A673 (cell line): ENCODE measurements at regions not wholly inside any gene's neighbourhood (a gene's known extent, or its start where the extent isn't known, plus 50 kb on each side); places are given as distances from the start of the nearest gene placed in this dataset.

Experiments used
- EZH2 ChIP-seq: fragments of 200-600 bp; sonication (generic); IDR thresholded peaks from 2 replicates; pipeline ENCODE4 v1.6.1; 2017; ENCODE audit warnings: borderline replicate concordance, low read depth, mild to moderate bottlenecking, mixed read lengths, antibody characterized with exemption, low read length; ENCODE audit not compliant: poor library complexity, severe bottlenecking
- TF ChIP-seq, protein P1 (sequence below): fragments of 300-800, 200-600 bp; sonication (generic); conservative IDR thresholded peaks from 2 replicates; pipeline ENCODE4 v1.5.1; 2017; ENCODE audit warnings: low read depth, mild to moderate bottlenecking, antibody characterized with exemption, low read length, moderate library complexity, mixed read lengths

DNA sequence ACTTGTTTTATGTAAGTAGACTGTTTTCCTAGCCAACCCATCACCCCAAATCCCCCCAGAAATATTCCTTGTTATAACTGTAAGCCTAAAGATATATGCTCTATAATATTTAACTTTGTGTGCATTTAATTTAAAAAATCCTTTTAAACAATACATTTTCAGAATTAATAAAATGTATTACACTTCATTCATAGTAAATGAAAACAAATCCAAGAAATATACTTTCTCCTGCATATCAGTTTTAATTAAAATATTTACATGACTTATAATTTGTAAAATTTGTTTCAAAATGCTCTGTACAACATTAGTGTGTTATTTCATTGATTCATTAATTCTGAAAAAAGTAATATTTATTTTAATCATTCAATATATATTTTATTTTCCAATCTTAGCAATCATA, 669.1 kb upstream of the PCDH20 start:
- TF ChIP-seq, protein P1, sequence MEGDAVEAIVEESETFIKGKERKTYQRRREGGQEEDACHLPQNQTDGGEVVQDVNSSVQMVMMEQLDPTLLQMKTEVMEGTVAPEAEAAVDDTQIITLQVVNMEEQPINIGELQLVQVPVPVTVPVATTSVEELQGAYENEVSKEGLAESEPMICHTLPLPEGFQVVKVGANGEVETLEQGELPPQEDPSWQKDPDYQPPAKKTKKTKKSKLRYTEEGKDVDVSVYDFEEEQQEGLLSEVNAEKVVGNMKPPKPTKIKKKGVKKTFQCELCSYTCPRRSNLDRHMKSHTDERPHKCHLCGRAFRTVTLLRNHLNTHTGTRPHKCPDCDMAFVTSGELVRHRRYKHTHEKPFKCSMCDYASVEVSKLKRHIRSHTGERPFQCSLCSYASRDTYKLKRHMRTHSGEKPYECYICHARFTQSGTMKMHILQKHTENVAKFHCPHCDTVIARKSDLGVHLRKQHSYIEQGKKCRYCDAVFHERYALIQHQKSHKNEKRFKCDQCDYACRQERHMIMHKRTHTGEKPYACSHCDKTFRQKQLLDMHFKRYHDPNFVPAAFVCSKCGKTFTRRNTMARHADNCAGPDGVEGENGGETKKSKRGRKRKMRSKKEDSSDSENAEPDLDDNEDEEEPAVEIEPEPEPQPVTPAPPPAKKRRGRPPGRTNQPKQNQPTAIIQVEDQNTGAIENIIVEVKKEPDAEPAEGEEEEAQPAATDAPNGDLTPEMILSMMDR = no peak
- TF ChIP-seq EZH2 = no peak
